HEK293 (cell line): ENCODE measurements at regions not wholly inside any gene's neighbourhood (a gene's known extent, or its start where the extent isn't known, plus 50 kb on each side); places are given as distances from the start of the nearest gene placed in this dataset.

ENCODE experiments used
- CTCF ChIP-seq: fragments of 450-650 bp; formaldehyde crosslinking; IDR thresholded peaks from 2 replicates; pipeline ENCODE4 v1.5.1; 2016; ENCODE audit warnings: missing biosample characterization, missing genetic modification characterization
- PRDM1 ChIP-seq: fragments of 450-650 bp; formaldehyde crosslinking; IDR thresholded peaks from 2 replicates; pipeline ENCODE4; 2016; ENCODE audit warnings: missing biosample characterization, missing genetic modification characterization
- SCRT2 ChIP-seq: fragments of 450-650 bp; formaldehyde crosslinking; IDR thresholded peaks from 2 replicates; pipeline ENCODE4 v1.5.1; 2016; ENCODE audit warnings: missing biosample characterization, missing genetic modification characterization
- ZBTB1 ChIP-seq: fragments of 450-650 bp; formaldehyde crosslinking; IDR thresholded peaks from 2 replicates; pipeline ENCODE4 v1.5.1; 2016; ENCODE audit warnings: missing biosample characterization, missing genetic modification characterization
- ZFP41 ChIP-seq: fragments of 450-650 bp; formaldehyde crosslinking; IDR thresholded peaks from 2 replicates; pipeline ENCODE4 v1.5.1; 2016; ENCODE audit warnings: missing biosample characterization, missing genetic modification characterization, borderline replicate concordance
- ZNF138 ChIP-seq: fragments of 450-650 bp; formaldehyde crosslinking; IDR thresholded peaks from 2 replicates; pipeline ENCODE4 v1.5.1; 2016; ENCODE audit warnings: missing biosample characterization, missing genetic modification characterization, borderline replicate concordance
- ZNF184 ChIP-seq: fragments of 450-650 bp; IDR thresholded peaks from 2 replicates; pipeline ENCODE4 v1.5.1; 2018; ENCODE audit warnings: missing biosample characterization, mild to moderate bottlenecking, missing genetic modification characterization
- ZNF274 ChIP-seq, 2 experiments: fragments of 200-500 bp in 1 of 2; fragments of 450-650 bp in 1 of 2; sonication (Bioruptor generic) in 1 of 2; formaldehyde crosslinking in 1 of 2; IDR thresholded peaks; 2 replicates each; pipeline versions ENCODE4 v1.5.1 to v1.6.1; 2014 to 2016; ENCODE audit warnings: borderline replicate concordance in 1 of 2, inconsistent platforms in 1 of 2, low read length in 1 of 2, missing biosample characterization in 1 of 2, missing genetic modification characterization in 1 of 2
- ZNF510 ChIP-seq: fragments of 450-650 bp; formaldehyde crosslinking; IDR thresholded peaks from 2 replicates; pipeline ENCODE4 v1.5.1; 2018; ENCODE audit warnings: mild to moderate bottlenecking, missing genetic modification characterization, missing biosample characterization; ENCODE audit not compliant: insufficient replicate concordance
- ZNF561 ChIP-seq: fragments of 450-650 bp; IDR thresholded peaks from 2 replicates; pipeline ENCODE4 v1.5.1; 2018; ENCODE audit warnings: missing biosample characterization, missing genetic modification characterization, borderline replicate concordance
- ZNF677 ChIP-seq: fragments of 450-650 bp; IDR thresholded peaks from 2 replicates; pipeline ENCODE4 v1.5.0; 2018; ENCODE audit warnings: missing biosample characterization, mild to moderate bottlenecking, missing genetic modification characterization, moderate library complexity
- ZNF776 ChIP-seq: fragments of 450-650 bp; formaldehyde crosslinking; IDR thresholded peaks from 2 replicates; pipeline ENCODE4 v1.5.0; 2017; ENCODE audit warnings: missing biosample characterization, missing genetic modification characterization, borderline replicate concordance
- ZSCAN30 ChIP-seq: fragments of 450-650 bp; IDR thresholded peaks from 2 replicates; pipeline ENCODE4 v1.5.1; 2018; ENCODE audit warnings: missing biosample characterization, mild to moderate bottlenecking, missing genetic modification characterization, moderate library complexity

GRCh38 chr4:125770814-125771398, 456.2 kb downstream of the FAT4 start:
- TF ChIP-seq CTCF (tag by site-specific recombination) (no peak), PRDM1 (tag by site-specific recombination) (no peak), ZNF510 (tag by site-specific recombination) (no peak), ZNF184 (tag by site-specific recombination) (no peak), ZFP41 (no peak), ZNF677 (tag by site-specific recombination) (no peak), ZNF561 (tag by site-specific recombination) (no peak), ZSCAN30 (no peak), ZNF274 (IDR thresholded peaks at IDR 0.05; ENCODE audit: low read length) (no peak), ZNF274 (tag by site-specific recombination; IDR thresholded peaks at IDR 0.05; ENCODE audit: borderline replicate concordance) (no peak), ZNF138 (tag by site-specific recombination) (no peak), SCRT2 (tag by site-specific recombination) (no peak), ZBTB1 (tag by site-specific recombination) (no peak), ZNF776 (tag by site-specific recombination) (no peak)
